Activated B cell treated with CpG ODN at 0.5 μM for 24 hours (primary cell): ENCODE measurements at regions not wholly inside any gene's neighbourhood (a gene's known extent, or its start where the extent isn't known, plus 50 kb on each side); places are given as distances from the start of the nearest gene placed in this dataset.

ENCODE experiments used
- ATAC-seq: fragments of 200-7000 bp; cut with Tn5 transposase; one replicate; pipeline ENCODE4 v1.10.0; 2021; ENCODE audit warnings: low read depth, mild to moderate bottlenecking, moderate library complexity
- CTCF ChIA-PET: fragments of 350-600 bp; sonication (Branson Sonifier 250); formaldehyde crosslinking; loops from one replicate; lab custom pipeline; 2021; ENCODE audit warnings: antibody characterized with exemption; lab: Charles Lee
- POLR2A ChIA-PET: fragments of 350-600 bp; sonication (Branson Sonifier 250); formaldehyde crosslinking; loops from one replicate; lab custom pipeline; 2021; ENCODE audit warnings: antibody characterized with exemption; lab: Charles Lee
- DNase-seq: peaks from one replicate; pipeline ENCODE4 v3.0.0; 2022
- H3K27ac Mint-ChIP-seq: one replicate; pipeline ENCODE4 v1.8.0; 2020; ENCODE audit warnings: mixed read lengths
- H3K27me3 Mint-ChIP-seq: one replicate; pipeline ENCODE4 v1.8.0; 2021; ENCODE audit warnings: mixed read lengths
- H3K36me3 Mint-ChIP-seq: one replicate; pipeline ENCODE4 v1.8.0; 2021; ENCODE audit warnings: low read depth, mixed read lengths
- H3K4me1 Mint-ChIP-seq: one replicate; pipeline ENCODE4 v1.8.0; 2021; ENCODE audit warnings: mixed read lengths
- H3K4me3 Mint-ChIP-seq: one replicate; pipeline ENCODE4 v1.8.0; 2020; ENCODE audit warnings: mild to moderate bottlenecking, mixed read lengths
- H3K9me3 Mint-ChIP-seq: one replicate; pipeline ENCODE4 v1.8.0; 2020; ENCODE audit warnings: mixed read lengths
- intact Hi-C: fragments of 100-400 bp; cut with micrococcal nuclease; formaldehyde crosslinking; loops from one replicate; pipeline ENCODE4 v1.15.1; 2024
- TF ChIP-seq, protein P1 (sequence below): fragments of 200-600 bp; IDR thresholded peaks from one replicate; pipeline ENCODE4 v1.8.0; 2022; ENCODE audit warnings: antibody characterized with exemption, mild to moderate bottlenecking

DNA sequence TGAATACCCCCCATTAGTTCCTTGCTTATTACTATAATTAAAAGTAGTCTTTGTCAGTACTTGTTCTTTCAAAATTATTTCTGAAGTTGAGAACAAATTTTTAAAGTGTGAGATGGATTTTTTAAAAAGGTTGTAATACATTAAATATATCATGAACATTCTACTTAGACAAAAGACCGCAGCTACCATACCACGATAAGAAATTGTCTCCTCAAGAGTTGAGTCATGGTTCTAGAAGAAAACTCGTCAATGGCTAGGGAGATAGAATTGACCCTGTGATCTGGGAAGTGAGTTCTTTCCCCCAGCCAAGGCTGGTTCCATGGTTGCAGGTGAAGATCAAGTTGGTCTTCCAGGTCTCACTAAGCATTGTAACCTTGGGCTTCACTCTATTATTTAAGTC is 67.8 kb upstream of the ACYP2 start:
- Mint-ChIP-seq H3K36me3 (peaks cover 20% of the 10 kb centered on the region), H3K4me1 (peaks cover 19% of the 10 kb centered on the region), H3K9me3 (peaks cover 4% of the 10 kb centered on the region), H3K27me3 (no peaks in the 10 kb centered on the region), H3K27ac (no peak overlapping the region), H3K4me3 (no peak overlapping the region)
- ChIA-PET POLR2A (no interaction called here), CTCF (no interaction called here)
- ATAC-seq, result no peak
- TF ChIP-seq, protein P1, sequence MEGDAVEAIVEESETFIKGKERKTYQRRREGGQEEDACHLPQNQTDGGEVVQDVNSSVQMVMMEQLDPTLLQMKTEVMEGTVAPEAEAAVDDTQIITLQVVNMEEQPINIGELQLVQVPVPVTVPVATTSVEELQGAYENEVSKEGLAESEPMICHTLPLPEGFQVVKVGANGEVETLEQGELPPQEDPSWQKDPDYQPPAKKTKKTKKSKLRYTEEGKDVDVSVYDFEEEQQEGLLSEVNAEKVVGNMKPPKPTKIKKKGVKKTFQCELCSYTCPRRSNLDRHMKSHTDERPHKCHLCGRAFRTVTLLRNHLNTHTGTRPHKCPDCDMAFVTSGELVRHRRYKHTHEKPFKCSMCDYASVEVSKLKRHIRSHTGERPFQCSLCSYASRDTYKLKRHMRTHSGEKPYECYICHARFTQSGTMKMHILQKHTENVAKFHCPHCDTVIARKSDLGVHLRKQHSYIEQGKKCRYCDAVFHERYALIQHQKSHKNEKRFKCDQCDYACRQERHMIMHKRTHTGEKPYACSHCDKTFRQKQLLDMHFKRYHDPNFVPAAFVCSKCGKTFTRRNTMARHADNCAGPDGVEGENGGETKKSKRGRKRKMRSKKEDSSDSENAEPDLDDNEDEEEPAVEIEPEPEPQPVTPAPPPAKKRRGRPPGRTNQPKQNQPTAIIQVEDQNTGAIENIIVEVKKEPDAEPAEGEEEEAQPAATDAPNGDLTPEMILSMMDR, result no peak
- intact Hi-C loops, result loop anchor here (5.0 kb wide), 1 partner anchor 35 kb away; no protein-coding TSS in a partner anchor
- no peak for DNase-seq

DNA sequence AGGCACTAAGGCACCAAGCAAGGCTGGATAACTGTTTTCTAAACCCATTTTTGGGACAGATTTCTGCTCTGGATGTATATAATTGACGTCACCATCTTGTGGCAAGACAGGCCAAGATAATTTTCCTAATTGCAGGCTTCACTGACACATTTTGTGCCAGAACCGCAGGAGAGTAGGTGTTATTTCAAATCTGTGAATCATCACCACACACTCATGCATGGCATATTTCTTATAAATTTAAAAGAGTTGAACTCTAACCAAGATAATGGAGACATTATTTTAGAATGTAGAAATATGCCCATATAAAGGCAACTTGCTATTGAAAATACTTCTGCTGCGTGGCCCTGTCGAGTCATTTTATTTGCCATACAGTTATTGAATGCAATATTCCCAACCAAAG is 68.3 kb upstream of the ACYP2 start:
- Mint-ChIP-seq H3K27ac (no peak overlapping the region), H3K27me3 (no peaks in the 10 kb centered on the region), H3K9me3 (peaks cover 4% of the 10 kb centered on the region), H3K4me3 (no peak overlapping the region), H3K4me1 (peaks cover 17% of the 10 kb centered on the region), H3K36me3 (peaks cover 17% of the 10 kb centered on the region)
- intact Hi-C loops, result loop anchor here (5.0 kb wide), 1 partner anchor 35 kb away; no protein-coding TSS in a partner anchor
- TF ChIP-seq, protein P1, result no peak
- no peak for DNase-seq
- ATAC-seq, result no peak
- ChIA-PET POLR2A (no interaction called here), CTCF (no interaction called here)

DNA sequence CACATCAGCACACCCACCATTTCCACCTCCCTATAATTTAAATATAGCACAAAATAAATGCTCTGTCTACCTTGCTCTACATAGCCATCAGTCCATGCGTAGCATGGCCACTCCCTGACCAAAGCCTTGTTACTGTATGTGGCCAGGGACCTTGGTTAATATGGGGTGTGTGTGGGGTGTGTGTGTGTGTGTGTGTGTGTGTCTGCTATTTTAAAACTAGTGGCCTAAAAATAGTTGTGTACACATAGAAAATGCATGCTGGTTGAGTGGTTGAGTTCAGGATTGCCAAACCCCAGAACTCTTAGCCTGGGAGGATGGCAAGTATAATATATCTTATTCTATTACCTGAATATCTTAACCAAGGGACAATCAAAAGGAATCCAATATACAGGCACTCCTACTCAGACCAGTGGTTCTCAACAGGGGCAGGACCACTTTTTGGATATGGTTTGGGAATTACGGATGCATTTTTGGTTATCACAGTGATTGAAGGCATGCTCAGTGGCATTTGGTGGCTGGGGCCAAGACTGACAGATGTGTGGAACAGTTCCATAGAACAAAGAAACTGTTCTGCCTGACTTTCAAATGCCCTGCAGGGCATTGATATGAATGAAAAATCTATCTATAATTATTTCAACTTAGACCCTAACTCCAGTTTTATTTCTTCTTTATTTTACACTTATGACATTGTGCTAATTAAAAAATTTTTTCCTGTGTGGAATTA is 72.3 kb upstream of the PSME4 start:
- ChIA-PET CTCF (no interaction called here), POLR2A (no interaction called here)
- H3K27me3 Mint-ChIP-seq, result no peaks in the 10 kb centered on the region
- no peak overlapping the region for H3K4me3 Mint-ChIP-seq
- H3K9me3 Mint-ChIP-seq, result peaks cover 4% of the 10 kb centered on the region
- TF ChIP-seq, protein P1, result no peak
- ATAC-seq (no peak), DNase-seq (no peak)
- peaks cover 3% of the 10 kb centered on the region for H3K4me1 Mint-ChIP-seq
- intact Hi-C loops, result no loop called here
- H3K27ac Mint-ChIP-seq, result no peak overlapping the region
- H3K36me3 Mint-ChIP-seq, result peaks cover 10% of the 10 kb centered on the region

DNA sequence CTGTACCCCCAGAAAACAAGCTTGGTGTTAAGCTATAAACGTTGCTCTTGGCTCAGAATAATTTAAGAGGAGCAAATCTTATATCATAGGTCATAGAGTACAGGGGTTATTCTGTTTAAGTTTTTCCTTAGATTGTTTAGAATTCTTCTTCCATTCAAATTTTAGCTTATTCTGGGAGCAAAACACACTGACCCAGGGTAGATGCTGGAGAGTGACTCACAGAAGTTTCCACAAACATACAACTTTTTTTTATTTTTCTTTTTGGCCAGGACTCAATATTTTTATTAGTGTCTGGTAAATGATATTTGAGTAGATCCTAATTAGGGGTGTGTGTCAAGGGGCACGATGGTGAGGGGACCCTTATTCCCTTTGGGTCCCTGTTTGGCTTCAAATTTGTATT is 71.5 kb upstream of the PSME4 start:
- CTCF ChIA-PET, result no interaction called here

DNA sequence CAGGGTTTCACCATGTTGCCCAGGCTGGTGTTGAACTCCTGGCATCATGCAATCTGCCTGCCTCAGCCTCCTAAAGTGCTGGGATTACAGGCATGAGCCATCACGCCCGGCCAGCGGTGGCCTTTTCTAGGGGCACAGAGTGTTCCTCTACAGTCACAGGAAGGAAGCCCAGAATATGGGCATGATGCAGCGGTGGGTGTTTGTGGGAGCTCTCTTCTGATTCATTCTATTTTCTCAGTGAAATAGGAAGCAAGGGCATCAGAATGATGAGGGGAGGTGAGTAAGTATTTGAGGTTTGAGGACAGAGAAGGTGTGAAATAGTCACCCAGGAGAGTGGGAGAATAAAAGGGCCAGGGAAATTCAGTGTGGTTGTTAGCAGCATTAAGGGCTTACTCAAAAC is 70.3 kb upstream of the PSME4 start:
- Mint-ChIP-seq H3K27me3 (no peaks in the 10 kb centered on the region), H3K36me3 (peaks cover 10% of the 10 kb centered on the region), H3K4me1 (no peaks in the 10 kb centered on the region), H3K9me3 (peaks cover 4% of the 10 kb centered on the region), H3K4me3 (no peak overlapping the region), H3K27ac (no peak overlapping the region)
- ChIA-PET POLR2A (interaction anchor here (0.7 kb wide), 1 partner anchor 15 kb away, joined by 4 read pairs; no protein-coding TSS in a partner anchor), CTCF (no interaction called here)
- intact Hi-C loops, result no loop called here
- DNase-seq (no peak), ATAC-seq (no peak)
- TF ChIP-seq, protein P1, result no peak

More for the DNA sequence above, 71.5 kb upstream of the PSME4 start:
- TF ChIP-seq, protein P1, result no peak
- Mint-ChIP-seq H3K27me3 (no peaks in the 10 kb centered on the region), H3K4me3 (no peak overlapping the region), H3K27ac (no peak overlapping the region), H3K9me3 (peaks cover 4% of the 10 kb centered on the region), H3K36me3 (peaks cover 10% of the 10 kb centered on the region), H3K4me1 (no peaks in the 10 kb centered on the region)
- intact Hi-C loops, result no loop called here
- DNase-seq, result no peak
- ATAC-seq, result no peak
- POLR2A ChIA-PET, result no interaction called here
